ENCODE measurements at regions not wholly inside any gene's neighbourhood (a gene's known extent, or its start where the extent isn't known, plus 50 kb on each side); places are given as distances from the start of the nearest gene placed in this dataset.

- Histone ChIP-seq H3K27ac (no peak overlapping the region), H3K4me3 (no peak overlapping the region)
- no peak for DNase-seq (ENCODE audit: low spot score)
- TF ChIP-seq CTCF (IDR thresholded peaks at IDR 0.05) = no peak
Observed at GRCh38 chr6:91713911-91714310, 1127.0 kb upstream of the MAP3K7 start.

GRCh38 chr6:91711518-91711917, 1124.6 kb upstream of the MAP3K7 start:
- DNase-seq (ENCODE audit: low spot score) = no peak

GRCh38 chr6:91710342-91710741, 1123.5 kb upstream of the MAP3K7 start:
- H3K27ac ChIP-seq = no peak overlapping the region
- no peak for TF ChIP-seq CTCF (IDR thresholded peaks at IDR 0.05)
- no peak for DNase-seq (ENCODE audit: low spot score)
- H3K4me3 ChIP-seq = no peak overlapping the region

More at GRCh38 chr6:91711518-91711917, 1124.6 kb upstream of the MAP3K7 start:
- H3K27ac ChIP-seq = no peak overlapping the region
- TF ChIP-seq CTCF (IDR thresholded peaks at IDR 0.05) = no peak
- H3K4me3 ChIP-seq = no peak overlapping the region

GRCh38 chr6:91708534-91708933, 1121.7 kb upstream of the MAP3K7 start:
- TF ChIP-seq CTCF (IDR thresholded peaks at IDR 0.05) = no peak
- no peak overlapping the region for H3K27ac ChIP-seq
- no peak overlapping the region for H3K4me3 ChIP-seq
- DNase-seq (ENCODE audit: low spot score) = no peak

- TF ChIP-seq CTCF (IDR thresholded peaks at IDR 0.05) = no peak
- Histone ChIP-seq H3K4me3 (no peak overlapping the region), H3K27ac (no peak overlapping the region)
- no peak for DNase-seq (ENCODE audit: low spot score)
Observed at GRCh38 chr6:91705646-91706045, 1118.8 kb upstream of the MAP3K7 start.

GRCh38 chr6:91704531-91704930, 1117.7 kb upstream of the MAP3K7 start:
- Histone ChIP-seq H3K27ac (no peak overlapping the region), H3K4me3 (no peak overlapping the region)
- no peak for DNase-seq (ENCODE audit: low spot score)
- no peak for TF ChIP-seq CTCF (IDR thresholded peaks at IDR 0.05)

GRCh38 chr6:91697010-91697695, 1110.3 kb upstream of the MAP3K7 start:
- no peak for TF ChIP-seq CTCF (IDR thresholded peaks at IDR 0.05)
- no peak overlapping the region for H3K27ac ChIP-seq
- H3K4me3 ChIP-seq = no peak overlapping the region
- no peak for DNase-seq (ENCODE audit: low spot score)
